Stimulated activated CD8-positive, alpha-beta memory T cell treated with anti-CD3 and anti-CD28 coated beads, Interleukin-12 subunit alpha, Interleukin-12 subunit beta, amount 100 ng/mL, for 4 hours (primary cell): ENCODE measurements at regions not wholly inside any gene's neighbourhood (a gene's known extent, or its start where the extent isn't known, plus 50 kb on each side); places are given as distances from the start of the nearest gene placed in this dataset.

Source experiments
- DNase-seq: peaks from one replicate; pipeline ENCODE4 v3.0.0-alpha.2; 2020; ENCODE audit warnings: low read depth

GRCh38 chr20:39479196-39479810 is 517.2 kb downstream of the DHX35 start:
- no peak for DNase-seq

GRCh38 chr20:39474879-39475278 is 512.7 kb downstream of the DHX35 start:
- no peak for DNase-seq

GRCh38 chr20:39473536-39473935 is 511.4 kb downstream of the DHX35 start:
- no peak for DNase-seq

GRCh38 chr20:39468703-39469102 is 506.6 kb downstream of the DHX35 start:
- no peak for DNase-seq

- no peak for DNase-seq
Observed at GRCh38 chr20:39464238-39464637, 502.1 kb downstream of the DHX35 start.

- no peak for DNase-seq
Observed at GRCh38 chr20:39462416-39462945, 500.3 kb downstream of the DHX35 start.

- DNase-seq = no peak
Observed at GRCh38 chr20:39458452-39458851, 496.3 kb downstream of the DHX35 start.

GRCh38 chr20:39453890-39454289 is 491.7 kb downstream of the DHX35 start:
- DNase-seq = no peak

- DNase-seq = no peak
Observed at GRCh38 chr20:39452583-39453340, 490.6 kb downstream of the DHX35 start.

- no peak for DNase-seq
Observed at GRCh38 chr20:39451386-39451785, 489.2 kb downstream of the DHX35 start.

- DNase-seq = no peak
Observed at GRCh38 chr20:39446397-39446796, 484.3 kb downstream of the DHX35 start.

- DNase-seq = no peak
Observed at GRCh38 chr20:39445095-39445494, 483.0 kb downstream of the DHX35 start.

- no peak for DNase-seq
Observed at GRCh38 chr20:39433466-39433865, 471.3 kb downstream of the DHX35 start.

GRCh38 chr20:39431091-39431880 is 469.1 kb downstream of the DHX35 start:
- DNase-seq = no peak

GRCh38 chr20:39429726-39430125 is 467.6 kb downstream of the DHX35 start:
- no peak for DNase-seq

- no peak for DNase-seq
Observed at GRCh38 chr20:39424962-39425678, 463.0 kb downstream of the DHX35 start.

- DNase-seq = no peak
Observed at GRCh38 chr20:39421571-39422105, 459.5 kb downstream of the DHX35 start.

- DNase-seq = no peak
Observed at GRCh38 chr20:39412091-39412490, 449.9 kb downstream of the DHX35 start.

GRCh38 chr20:39399463-39399862 is 437.3 kb downstream of the DHX35 start:
- DNase-seq = no peak

GRCh38 chr20:39398656-39399055 is 436.5 kb downstream of the DHX35 start:
- DNase-seq = no peak

- no peak for DNase-seq
Observed at GRCh38 chr20:39397646-39398045, 435.5 kb downstream of the DHX35 start.
